ENCODE measurements at regions not wholly inside any gene's neighbourhood (a gene's known extent, or its start where the extent isn't known, plus 50 kb on each side); places are given as distances from the start of the nearest gene placed in this dataset.
"Not testable (repeated sequence)": the region's sequence is repeated elsewhere in the genome, so short reads cannot be mapped to it uniquely, and the experiment has no call there.

DNA sequence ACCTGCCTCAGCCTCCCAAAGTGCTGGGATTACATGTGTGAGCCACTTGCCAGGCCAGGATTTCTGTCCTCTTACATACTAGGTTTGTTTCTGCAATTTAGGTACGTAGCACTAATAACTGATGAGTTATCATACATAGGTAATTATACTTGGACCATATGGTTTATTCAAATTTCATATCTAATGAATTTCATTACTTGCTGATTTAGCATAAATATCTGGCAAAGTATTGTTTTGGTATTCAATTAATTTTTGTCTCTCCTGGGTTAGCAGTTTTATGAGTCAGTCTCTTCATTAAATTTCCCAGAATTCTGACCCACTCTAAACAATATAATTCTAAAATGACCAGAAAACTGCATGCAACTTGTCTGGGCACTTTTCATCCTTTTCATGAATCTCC is 2146.5 kb downstream of the TP53TG3F start (continued):
- TF ChIP-seq ZNF335 (tag by site-specific recombination; conservative IDR thresholded peaks at IDR 0.05) (no peak), ZNF701 (tag by site-specific recombination; IDR thresholded peaks at IDR 0.05) (no peak), ZNF785 (tag by site-specific recombination; IDR thresholded peaks at IDR 0.05) (no peak)

- CTCF ChIA-PET; H3K4me1 ChIP-seq (ENCODE audit: control insufficient read depth, insufficient read depth, low read length); H3K9me3 ChIP-seq (ENCODE audit: control insufficient read depth, insufficient read depth, low read depth, low read length); H3K27ac ChIP-seq (ENCODE audit: extremely low read depth, low read depth, low read length); H3K4me3 ChIP-seq (ENCODE audit: low read depth, low read length); POLR2A ChIA-PET; H3K36me3 ChIP-seq (ENCODE audit: control insufficient read depth in 2 of 2, insufficient read depth in 1 of 2, low read length in 2 of 2): not testable (repeated sequence)
- TF ChIP-seq SETDB1 (IDR thresholded peaks at IDR 0.05; ENCODE audit: insufficient read length, low read length): peak; percentile 69
These were observed 2155.5 kb downstream of the TP53TG3F start for GRCh38 chr16:35614883-35615282.

GRCh38 chr16:35619176-35619575 is 2159.8 kb downstream of the TP53TG3F start:
- H3K4me1 ChIP-seq (ENCODE audit: control insufficient read depth, insufficient read depth, low read length); POLR2A ChIA-PET; H3K4me3 ChIP-seq (ENCODE audit: low read depth, low read length); CTCF ChIA-PET; H3K27ac ChIP-seq (ENCODE audit: extremely low read depth, low read depth, low read length); H3K36me3 ChIP-seq (ENCODE audit: control insufficient read depth in 2 of 2, insufficient read depth in 1 of 2, low read length in 2 of 2); H3K9me3 ChIP-seq (ENCODE audit: control insufficient read depth, insufficient read depth, low read depth, low read length): not testable (repeated sequence)

GRCh38 chr16:35626041-35626440 is 2166.6 kb downstream of the TP53TG3F start:
- Histone ChIP-seq H3K36me3 (ENCODE audit: control insufficient read depth in 2 of 2, insufficient read depth in 1 of 2, low read length in 2 of 2) (no peaks in the 10 kb centered on the region), H3K4me3 (ENCODE audit: low read depth, low read length) (no peak overlapping the region), H3K27ac (ENCODE audit: extremely low read depth, low read depth, low read length) (no peak overlapping the region), H3K9me3 (ENCODE audit: control insufficient read depth, insufficient read depth, low read depth, low read length) (no peaks in the 10 kb centered on the region), H3K4me1 (ENCODE audit: control insufficient read depth, insufficient read depth, low read length) (no peaks in the 10 kb centered on the region)
- ChIA-PET CTCF (no interaction called here), POLR2A (no interaction called here)
- TF ChIP-seq SETDB1 (IDR thresholded peaks at IDR 0.05; ENCODE audit: insufficient read length, low read length) (no peak), ZNF362 (tag by site-specific recombination; IDR thresholded peaks at IDR 0.05) (no peak), ZNF555 (tag by site-specific recombination; conservative IDR thresholded peaks at IDR 0.05) (no peak), ZNF223 (tag by site-specific recombination; IDR thresholded peaks at IDR 0.05) (no peak), ZNF530 (tag by site-specific recombination; IDR thresholded peaks at IDR 0.05; ENCODE audit: low read depth) (no peak), ZNF707 (tag by site-specific recombination; IDR thresholded peaks at IDR 0.05) (no peak), GLIS1 (tag by site-specific recombination; IDR thresholded peaks at IDR 0.05) (no peak), ZNF23 (tag by site-specific recombination; IDR thresholded peaks at IDR 0.05; ENCODE audit: borderline replicate concordance) (no peak), GLI4 (tag by site-specific recombination; IDR thresholded peaks at IDR 0.05) (no peak), ZNF488 (tag by site-specific recombination; IDR thresholded peaks at IDR 0.05) (no peak), ZFP3 (tag by site-specific recombination; IDR thresholded peaks at IDR 0.05; ENCODE audit: low read depth) (no peak)
- TF ChIP-seq, protein P1, sequence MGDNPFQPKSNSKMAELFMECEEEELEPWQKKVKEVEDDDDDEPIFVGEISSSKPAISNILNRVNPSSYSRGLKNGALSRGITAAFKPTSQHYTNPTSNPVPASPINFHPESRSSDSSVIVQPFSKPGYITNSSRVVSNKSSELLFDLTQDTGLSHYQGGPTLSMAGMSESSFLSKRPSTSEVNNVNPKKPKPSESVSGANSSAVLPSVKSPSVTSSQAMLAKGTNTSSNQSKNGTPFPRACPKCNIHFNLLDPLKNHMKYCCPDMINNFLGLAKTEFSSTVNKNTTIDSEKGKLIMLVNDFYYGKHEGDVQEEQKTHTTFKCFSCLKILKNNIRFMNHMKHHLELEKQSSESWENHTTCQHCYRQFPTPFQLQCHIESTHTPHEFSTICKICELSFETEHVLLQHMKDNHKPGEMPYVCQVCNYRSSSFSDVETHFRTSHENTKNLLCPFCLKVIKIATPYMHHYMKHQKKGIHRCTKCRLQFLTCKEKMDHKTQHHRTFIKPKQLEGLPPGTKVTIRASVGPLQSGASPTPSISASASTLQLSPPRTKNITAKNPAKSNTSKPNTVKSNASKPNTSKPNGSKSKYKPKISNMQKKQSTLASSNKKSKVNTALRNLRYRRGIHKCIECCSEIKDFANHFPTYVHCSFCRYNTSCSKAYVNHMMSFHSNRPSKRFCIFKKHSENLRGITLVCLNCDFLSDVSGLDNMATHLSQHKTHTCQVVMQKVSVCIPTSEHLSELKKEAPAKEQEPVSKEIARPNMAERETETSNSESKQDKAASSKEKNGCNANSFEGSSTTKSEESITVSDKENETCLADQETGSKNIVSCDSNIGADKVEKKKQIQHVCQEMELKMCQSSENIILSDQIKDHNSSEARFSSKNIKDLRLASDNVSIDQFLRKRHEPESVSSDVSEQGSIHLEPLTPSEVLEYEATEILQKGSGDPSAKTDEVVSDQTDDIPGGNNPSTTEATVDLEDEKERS (tag by site-specific recombination; IDR thresholded peaks at IDR 0.05): no peak
